H1 (cell line): ENCODE measurements at regions not wholly inside any gene's neighbourhood (a gene's known extent, or its start where the extent isn't known, plus 50 kb on each side); places are given as distances from the start of the nearest gene placed in this dataset.

Source experiments
- GTF2F1 ChIP-seq: IDR thresholded peaks from 2 replicates; pipeline ENCODE4 v1.6.1; 2012; ENCODE audit warnings: low read depth, low read length, improper control_type of control experiment, borderline replicate concordance
- PHF8 ChIP-seq: fragments of 200-600 bp; sonication (generic); conservative IDR thresholded peaks from 2 replicates; pipeline ENCODE4 v1.7.1; 2012; ENCODE audit warnings: low read depth, mild to moderate bottlenecking, inconsistent platforms, low read length, moderate library complexity

DNA sequence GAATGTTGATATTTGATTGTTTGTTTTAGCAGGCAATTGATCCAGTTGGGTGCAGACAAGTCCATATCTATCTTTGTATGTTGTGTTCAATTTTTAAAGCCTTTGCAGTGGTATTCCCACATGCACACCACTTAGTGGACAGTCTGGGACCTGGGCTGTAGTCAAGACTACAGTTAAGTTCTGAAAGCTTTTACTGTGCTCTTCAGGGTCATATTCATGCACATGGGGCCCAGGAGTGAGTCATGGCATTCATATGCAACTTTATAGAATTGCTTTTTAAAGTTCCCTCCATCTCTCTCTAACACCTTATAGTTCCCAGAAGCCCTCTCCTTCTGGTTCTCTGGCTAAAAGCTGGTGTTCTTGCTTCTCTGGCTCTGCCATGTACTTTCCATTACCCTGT, 228.2 kb upstream of the CCNH start (continued):
- TF ChIP-seq PHF8 (no peak), GTF2F1 (no peak)
